Renal cortical epithelial cell (primary cell): ENCODE measurements at regions not wholly inside any gene's neighbourhood (a gene's known extent, or its start where the extent isn't known, plus 50 kb on each side); places are given as distances from the start of the nearest gene placed in this dataset.
"Not testable (repeated sequence)": the region's sequence is repeated elsewhere in the genome, so short reads cannot be mapped to it uniquely, and the experiment has no call there.

ENCODE experiments used
- DNase-seq: peaks from one replicate; pipeline ENCODE4 v3.0.0-alpha.2; 2011; ENCODE audit warnings: low read depth

DNA sequence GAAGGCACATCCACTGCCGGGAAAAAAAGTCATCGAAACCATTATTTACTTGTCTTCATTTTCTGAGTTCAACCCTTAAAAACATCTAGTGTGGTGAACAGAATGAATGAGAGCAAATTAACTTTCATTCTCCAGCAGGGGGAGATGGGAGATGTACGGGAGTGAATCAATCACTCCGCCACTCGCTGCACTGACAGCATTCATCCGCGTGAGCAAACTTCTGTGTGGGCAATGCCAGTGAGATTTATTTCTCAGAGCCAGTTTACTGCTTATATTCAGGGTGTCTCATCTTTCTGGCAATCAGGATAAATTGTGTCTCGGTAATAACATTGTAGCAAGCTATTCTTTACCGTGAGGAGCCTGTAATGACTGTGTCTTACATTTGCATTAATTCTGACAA lies 463.6 kb upstream of the MIS18BP1 start:
- DNase-seq: peak; percentile 71

DNA sequence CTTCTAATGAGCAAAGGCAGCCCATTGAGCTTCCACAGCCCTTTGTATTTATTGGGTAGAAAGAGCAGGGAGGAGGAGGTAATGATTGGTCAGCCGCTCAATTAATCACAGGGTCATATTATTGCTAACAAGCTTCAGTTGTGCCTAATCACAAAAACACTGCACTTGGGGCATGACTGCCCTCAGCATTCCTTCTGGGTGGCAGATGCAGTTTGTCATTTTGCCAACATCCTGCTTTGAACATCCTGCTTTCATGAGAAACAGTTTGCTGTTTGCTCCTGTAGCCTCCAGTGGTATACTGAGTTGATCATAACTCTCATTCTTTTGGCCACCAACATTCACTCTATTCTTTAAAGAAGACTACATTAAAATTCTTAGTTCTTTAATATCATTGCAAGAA lies 462.9 kb upstream of the MIS18BP1 start:
- peak; percentile 80 for DNase-seq

DNA sequence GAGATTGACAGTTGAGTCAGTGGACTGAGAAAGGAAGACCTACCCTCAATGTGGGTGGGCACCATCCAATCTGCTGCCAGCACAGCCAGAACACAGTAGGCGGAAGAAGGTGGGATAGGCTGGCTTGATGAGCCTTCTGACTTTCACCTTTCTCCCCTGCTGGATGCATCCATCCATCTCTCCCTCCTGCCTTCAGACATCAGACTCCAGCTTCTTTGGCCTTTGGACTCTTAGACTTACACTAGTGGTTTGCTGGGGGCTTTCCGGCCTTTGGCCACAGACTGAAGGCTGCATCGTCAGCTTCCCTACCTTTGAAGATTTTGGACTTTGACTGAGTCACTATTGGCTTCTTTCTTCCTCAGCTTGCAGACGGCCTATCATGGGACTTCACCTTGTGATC lies 456.5 kb upstream of the MIS18BP1 start:
- DNase-seq: no peak

DNA sequence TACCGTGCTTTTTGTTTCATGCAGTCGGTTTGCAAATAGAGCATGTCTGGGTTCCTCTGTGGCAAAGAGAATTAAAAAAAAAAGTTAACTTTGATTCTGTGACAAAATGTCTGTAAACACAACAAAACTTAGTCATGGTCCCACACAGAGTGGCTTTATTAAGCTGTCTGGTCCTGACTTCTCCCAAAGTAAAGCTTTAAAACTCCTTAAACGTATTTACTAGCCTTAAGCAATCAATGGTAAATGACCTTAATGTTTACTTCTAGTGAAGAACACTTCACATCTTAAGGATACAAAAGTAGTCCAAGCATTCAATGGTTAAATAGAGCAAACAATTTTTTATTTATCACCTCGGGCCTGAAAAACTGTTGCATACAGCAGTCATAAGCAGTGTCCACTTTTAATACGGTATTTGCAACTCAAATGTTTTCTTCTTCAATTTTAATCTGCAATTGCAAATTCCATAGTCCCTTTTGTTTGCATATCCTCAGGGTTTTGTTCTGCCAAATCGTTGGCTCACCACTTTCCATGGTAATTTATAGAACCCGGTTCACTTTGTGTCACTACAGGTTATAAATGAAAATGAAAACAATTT lies 453.0 kb upstream of the MIS18BP1 start:
- no peak for DNase-seq

DNA sequence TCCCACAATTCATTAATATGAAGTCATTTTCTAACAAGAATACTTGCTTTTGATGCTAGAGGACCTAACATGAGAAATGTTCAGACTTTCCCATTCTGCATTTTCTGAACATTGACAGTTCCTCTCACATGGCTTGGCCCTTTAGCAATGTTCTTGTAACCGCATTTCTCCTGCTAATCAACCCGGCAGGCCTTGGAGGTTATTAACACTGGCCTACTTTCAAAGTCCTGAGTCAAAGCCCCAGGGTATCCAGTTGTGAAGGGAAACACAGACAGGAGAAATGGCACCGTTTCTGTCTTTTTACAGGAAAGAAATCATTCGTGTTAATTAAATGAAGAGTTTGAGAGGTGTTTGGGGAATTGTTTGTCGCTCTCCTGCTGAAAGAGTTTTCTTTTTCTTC lies 446.5 kb upstream of the MIS18BP1 start:
- peak; percentile 79 for DNase-seq

DNA sequence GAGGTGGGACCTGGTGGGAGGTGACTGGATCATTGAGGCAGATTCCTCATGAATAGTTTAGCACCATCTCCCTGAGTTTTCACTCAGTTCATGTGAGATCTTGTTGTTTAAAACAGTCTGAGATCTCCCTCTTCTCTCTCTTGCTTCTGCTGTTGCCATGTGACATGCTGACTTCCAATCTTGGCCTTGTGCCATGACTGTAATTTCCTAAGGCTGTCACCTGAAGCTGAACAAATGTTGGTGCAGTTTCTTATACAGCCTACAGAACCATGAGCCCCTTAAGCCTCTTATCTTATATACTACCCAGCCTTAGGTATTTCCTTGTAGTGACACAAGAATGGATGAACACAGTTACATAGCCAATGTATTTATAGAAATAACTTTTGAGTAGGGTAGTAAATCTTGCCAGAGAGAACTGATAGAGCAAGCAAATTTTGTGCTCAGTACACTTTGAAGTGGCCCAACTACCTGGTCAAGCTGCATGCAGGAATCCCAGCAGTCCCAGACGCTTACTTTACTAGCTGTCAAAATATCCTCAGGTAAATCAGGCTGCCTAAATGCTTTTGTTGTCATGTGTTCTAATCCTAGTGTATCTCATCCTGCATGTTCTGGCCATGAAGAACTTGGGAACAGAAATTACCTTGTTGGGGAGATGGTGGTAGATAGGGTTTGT lies 445.6 kb upstream of the MIS18BP1 start:
- DNase-seq: peak; percentile 74

DNA sequence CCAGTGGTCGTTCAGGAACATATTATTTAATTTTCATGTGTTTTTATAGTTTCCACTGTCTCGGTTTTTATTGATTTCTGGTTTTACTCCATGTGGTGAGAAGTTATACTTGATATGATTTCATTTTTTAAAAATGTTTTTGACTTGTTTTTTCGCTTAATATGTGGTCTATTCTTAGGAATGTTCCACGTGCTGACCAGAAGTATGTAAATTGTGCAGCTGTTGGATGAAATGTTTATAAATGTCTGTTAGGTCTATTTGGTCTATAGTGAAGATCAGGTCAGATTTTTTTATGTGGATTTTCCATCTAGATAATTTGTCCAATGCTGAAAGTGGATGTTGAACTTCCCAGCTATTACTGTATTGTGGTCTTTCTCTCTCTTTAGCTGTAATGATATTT lies 433.8 kb upstream of the MIS18BP1 start:
- no peak for DNase-seq

DNA sequence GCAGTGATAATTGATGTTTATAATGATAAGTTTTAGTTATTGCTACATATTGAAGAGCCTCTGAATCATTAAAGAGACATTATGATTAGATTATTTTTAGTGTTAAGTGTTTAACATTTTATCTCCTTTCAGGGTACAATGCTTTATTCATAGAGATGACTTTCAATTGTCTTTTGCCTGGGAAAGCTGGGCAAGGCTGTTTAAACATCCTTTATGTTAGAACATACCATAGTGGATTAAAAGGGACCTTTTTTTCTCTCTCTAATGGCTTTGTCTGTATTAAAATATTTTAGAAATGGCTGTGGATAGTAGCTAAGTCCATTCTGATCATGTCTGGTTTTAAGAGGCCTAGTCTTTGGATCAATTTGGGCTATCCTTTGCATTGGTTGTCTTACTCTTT lies 427.5 kb upstream of the MIS18BP1 start:
- DNase-seq: no peak

DNA sequence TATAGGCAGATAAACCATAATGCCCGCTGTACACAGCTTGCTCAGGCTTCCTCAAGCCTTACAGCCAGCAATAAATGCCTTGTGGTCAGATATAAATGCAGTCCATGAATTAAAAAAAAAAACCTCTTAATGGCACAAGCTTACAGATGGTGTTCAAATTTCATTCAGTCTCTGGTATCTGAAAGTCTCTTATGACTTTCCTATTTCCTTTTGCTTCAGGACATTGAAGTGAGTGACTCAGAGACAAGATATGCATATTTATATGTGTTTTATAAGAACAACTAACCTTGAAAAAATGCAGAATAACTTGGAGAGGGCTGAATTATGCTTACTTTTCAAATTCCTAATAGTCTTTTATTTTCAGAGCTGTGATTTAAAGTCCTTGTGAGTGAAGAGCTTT lies 426.9 kb upstream of the MIS18BP1 start:
- peak; percentile 95 for DNase-seq

DNA sequence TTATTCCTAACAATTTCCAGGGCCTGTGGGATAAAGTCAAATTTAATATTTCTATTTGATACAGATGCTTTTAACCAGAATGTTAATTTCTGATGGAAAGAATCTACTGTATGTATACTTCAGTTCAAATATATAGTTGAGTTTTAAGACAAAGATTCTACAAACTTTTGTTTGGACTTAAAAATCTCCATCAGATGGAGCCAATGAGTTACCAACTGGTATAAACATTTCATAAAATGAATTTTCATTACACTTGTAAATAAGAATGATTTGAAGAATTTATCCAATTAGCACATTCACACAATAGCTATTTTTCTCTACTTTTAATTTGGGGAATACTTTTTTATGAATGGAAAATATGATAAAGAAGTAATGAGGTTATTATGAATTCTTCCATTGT lies 425.2 kb upstream of the MIS18BP1 start:
- DNase-seq: no peak

DNA sequence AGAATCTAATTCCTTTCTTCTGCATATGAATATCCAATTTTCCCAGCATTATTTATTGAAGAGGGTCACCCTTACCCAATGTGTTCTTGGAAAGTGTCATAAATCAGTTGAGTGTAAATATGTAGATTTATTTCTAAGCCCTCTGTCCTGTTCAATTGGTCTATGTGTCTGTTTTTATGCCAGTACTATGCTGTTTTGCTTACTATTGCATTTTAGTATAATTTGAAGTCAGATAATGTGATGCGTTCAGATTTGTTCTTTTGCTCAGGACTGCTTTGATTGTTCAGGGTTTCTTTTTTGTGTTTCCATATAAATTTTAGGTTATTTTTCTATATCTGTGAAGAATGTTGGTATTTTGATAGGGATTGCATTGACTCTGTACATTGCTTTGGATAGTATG lies 420.4 kb upstream of the MIS18BP1 start:
- no peak for DNase-seq

DNA sequence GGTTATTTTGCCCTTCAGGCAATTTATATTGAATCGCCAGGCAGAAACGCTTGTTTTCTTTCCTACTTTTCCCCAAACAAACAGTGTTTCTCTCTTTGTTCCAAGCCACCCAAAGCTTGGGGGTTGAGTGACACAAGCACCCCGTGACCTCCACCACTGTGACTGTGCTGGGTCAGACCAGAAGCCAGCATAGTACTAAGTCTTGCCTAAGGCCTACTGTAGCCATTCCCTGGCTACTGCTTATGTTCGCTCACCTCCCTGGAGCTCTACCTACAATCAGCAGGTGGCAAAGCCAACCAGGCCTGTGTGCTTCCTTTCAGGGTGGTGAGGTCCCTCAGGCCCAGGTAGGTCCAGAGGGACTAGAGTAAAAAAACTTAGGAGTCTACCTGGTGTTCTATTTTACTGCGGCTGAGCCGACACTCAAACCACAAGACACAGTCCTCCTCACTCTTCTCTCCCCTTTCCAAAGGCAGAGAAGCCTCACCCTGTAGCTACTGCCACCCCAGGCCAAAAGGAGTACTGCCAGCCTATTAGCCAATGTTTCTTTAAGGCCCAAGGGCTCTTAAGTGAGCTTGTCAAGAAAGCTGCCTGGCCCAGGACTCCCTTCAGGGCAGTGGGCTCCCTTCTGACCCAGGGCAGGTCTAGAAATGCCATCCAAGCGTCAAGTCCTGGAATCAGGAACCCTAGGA lies 411.8 kb upstream of the MIS18BP1 start:
- DNase-seq: no peak

DNA sequence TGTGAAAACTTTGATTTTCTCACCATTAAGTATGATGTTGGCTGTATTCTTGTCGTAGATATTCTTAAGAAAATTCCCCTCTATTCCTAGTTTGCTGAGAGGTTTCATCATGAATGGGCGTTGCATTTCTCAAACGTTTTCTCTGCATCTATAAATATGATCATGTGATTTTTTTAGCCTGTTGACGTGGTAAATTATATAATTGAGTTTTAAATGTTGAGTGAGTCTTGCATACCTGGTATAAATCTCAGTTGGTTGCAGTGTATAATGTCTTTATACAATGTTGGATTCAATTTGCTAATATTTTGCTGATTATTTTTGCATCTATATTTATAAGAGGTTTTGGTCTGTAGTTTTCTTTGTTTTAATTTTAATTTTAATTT lies 405.9 kb upstream of the MIS18BP1 start:
- DNase-seq: no peak

DNA sequence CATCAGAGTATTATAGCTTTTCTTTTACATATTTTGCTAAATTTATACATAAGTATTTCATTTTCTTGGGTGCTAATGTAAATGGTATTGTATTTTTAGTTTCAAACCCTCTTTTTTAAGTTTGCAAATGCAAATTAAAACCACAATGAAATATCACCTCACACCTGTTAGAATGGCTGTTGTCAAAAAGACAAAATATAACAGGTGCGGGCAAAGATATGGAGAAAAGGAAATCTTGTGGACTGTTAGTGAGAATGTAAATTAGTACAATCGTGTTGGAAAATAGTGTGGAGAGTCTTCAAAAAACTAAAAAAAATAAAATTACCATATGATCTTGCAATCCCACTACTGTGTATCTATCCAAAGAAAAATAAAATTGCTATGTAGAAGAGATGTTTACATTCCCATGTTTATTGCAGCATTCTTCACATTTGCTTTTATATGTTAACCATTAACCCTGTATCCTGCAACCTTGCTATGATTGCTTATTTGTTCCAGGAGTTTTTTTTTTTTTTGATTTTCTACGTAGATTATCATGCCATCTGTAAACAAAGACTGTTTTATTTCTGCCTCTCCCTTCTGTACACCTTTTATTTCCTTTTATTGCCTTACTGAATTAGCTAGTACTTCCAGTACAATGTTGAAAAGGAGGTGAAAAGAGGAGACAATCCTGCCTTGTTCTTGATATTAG lies 405.4 kb upstream of the MIS18BP1 start:
- DNase-seq: peak; percentile 36

DNA sequence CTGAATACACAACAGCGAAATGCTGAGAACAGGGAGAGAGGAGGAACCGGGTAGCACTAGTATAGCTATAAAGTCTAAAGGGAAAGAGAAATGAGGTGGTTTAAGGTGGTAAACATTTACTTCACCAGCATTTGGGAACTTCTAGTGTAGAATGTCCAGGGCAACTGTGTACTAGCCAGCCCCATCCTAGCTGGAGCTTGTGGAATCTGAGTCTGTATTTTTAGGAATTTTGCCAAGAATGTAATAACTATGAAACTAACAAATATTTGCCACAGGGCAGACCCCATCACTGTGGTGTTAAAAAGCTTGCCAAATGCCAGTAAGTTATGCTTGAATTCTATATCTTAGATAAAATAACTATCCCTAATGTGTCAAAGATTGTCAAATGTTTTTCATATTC lies 398.9 kb upstream of the MIS18BP1 start:
- DNase-seq: peak; percentile 71

DNA sequence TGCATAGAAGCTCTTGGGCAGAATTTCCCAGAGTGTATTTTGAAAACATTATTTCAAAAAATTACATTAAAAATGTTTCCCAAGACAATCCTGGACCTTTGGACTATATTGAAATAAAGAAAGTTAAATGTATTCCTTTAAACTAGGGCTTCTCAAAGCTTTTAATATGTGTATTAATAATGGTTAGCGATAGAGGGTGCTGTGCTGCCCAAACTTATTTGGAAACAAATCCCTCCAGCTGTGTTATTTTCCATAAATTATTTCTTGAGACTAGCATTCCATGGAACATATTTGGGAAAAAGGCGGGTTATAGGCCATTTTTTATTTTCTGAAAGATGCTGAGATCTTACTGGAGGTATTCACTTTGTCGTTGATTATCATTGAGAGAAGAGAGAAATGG lies 397.8 kb upstream of the MIS18BP1 start:
- DNase-seq: no peak

DNA sequence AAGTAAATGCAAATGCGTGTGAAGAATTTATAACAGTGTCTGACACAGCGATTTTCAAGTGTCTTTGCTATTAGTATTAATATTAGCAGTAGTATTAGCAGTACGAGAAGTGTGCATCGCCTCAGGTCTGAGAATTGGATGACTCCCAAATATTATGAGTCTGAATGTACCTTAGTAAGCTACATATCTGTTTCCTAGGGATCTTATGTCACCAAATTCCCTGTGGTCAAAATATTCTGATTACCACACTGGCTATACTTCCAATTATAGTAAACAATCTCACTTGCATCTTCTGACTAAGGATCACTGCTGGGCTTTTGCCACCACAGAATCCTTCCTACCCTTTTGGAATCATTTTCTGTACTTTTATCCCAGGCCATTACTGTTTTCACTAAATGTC lies 396.0 kb upstream of the MIS18BP1 start:
- no peak for DNase-seq

DNA sequence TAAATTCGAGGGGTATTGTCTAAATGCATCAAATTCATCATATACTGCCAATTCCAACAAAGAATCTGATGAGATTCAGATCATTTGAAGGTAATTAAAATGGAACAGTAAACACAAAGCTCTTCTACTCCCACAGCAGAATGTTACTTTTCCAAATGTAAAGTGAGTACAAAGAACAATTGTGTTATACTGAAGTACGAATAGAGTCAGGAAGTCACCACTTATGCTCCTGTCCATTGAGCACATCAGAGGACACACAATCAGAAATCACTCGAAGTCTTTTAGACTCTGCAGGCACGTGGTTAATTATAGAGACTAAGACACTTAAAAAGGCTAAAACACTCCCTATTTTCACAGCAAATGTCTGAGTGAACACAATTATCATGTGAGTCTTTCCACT lies 388.5 kb upstream of the MIS18BP1 start:
- no peak for DNase-seq

DNA sequence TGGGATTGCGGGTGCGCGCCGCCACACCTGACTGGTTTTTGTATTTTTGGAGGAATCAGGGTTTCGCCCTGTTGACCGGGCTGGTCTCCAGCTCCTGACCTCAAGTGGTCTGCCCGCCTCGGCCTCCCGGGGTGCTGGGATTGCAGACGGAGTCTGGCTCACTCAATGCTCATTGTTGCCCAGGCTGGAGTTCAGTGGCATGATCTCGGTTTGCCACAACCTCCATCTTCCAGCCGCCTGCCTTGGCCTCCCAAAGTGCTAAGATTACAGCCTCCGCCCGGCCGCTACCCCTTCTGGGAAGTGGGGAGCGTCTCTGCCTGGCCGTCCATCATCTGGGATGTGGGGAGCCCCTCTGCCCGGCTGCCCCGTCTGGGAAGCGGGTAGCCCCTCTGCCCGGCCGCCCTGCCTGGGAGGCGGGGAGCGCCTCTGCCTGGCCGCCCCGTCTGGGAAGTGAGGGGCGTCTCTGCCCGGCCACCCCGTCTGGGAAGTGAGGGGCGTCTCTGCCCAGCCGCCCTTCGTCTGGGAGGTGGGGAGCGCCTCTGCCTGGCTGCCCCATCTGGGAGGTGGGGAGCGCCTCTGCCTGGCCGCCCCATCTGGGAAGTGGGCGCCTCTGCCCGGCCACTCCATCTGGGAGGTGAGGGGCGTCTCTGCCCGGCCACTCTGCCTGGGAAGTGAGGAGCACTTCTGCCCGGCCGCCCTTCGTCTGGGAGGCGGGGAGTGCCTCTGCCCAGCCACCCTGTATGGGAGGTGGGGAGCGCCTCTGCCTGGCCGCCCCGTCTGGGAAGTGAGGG lies 381.8 kb upstream of the MIS18BP1 start:
- not testable (repeated sequence) for DNase-seq

DNA sequence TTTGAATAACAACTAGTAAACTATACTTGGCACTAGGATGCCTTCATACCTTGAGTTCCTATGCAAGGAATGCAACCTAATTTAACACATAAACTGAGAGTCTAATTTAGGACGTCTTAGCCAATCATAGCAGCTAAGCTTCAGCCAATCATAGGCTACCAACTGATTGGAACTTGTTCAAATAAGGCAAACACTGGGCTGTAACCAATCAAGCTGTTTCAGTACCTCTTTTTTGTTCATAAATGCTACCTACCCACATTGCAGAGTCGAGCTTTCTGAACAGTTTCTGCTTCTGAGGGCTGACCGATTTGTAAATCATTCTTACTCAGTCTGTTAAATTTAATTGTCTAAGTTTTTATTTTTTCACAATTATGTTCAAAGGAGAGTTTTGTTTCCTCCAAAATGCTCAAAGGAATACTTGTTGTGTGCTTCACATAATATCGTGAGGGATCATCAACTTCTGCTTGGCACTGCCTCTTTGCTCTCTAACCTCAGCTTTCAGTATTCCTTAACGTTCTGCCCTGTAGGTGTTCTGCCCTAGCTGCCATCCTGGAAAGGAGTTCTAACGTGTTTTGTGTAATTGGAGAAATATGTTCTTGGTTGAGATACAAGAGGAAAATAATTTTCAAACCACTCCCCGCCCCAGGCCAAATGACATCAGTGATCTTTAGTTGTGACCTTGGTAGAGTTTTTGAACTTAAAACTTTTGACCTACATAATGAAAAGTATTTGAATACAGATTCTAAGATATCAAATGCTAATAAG lies 380.4 kb upstream of the MIS18BP1 start:
- no peak for DNase-seq

DNA sequence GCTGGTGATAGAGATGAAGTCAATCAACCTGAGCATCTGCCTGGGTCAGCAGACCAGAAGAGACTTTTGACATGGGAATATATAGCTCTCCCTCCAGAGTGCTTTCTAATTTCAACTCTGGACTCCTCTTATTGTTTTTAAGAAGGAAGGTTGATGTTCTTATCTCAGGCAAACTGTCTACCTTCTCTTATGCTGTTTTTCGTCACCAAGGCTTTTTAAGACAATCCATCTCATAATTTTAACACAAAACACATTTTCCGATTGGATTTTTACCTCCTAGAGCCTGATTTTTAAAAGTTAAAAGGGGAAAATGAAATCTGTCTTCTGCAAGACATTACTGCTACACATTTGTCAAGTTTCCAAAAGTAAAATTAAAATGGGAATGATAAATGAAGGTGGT lies 368.7 kb upstream of the MIS18BP1 start:
- DNase-seq: no peak
